ENCODE measurements at regions not wholly inside any gene's neighbourhood (a gene's known extent, or its start where the extent isn't known, plus 50 kb on each side); places are given as distances from the start of the nearest gene placed in this dataset.

- no peak for TF ChIP-seq EZH2phosphoT487 (conservative IDR thresholded peaks at IDR 0.05; ENCODE audit: low read length)
- TF ChIP-seq, protein P1, sequence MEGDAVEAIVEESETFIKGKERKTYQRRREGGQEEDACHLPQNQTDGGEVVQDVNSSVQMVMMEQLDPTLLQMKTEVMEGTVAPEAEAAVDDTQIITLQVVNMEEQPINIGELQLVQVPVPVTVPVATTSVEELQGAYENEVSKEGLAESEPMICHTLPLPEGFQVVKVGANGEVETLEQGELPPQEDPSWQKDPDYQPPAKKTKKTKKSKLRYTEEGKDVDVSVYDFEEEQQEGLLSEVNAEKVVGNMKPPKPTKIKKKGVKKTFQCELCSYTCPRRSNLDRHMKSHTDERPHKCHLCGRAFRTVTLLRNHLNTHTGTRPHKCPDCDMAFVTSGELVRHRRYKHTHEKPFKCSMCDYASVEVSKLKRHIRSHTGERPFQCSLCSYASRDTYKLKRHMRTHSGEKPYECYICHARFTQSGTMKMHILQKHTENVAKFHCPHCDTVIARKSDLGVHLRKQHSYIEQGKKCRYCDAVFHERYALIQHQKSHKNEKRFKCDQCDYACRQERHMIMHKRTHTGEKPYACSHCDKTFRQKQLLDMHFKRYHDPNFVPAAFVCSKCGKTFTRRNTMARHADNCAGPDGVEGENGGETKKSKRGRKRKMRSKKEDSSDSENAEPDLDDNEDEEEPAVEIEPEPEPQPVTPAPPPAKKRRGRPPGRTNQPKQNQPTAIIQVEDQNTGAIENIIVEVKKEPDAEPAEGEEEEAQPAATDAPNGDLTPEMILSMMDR (IDR thresholded peaks at IDR 0.05; ENCODE audit: insufficient read depth, low read length, poor library complexity, severe bottlenecking): no peak
- no peak overlapping the region for H2AFZ ChIP-seq (ENCODE audit: low read depth, low read length, severe bottlenecking)
- H3K9me3 ChIP-seq (ENCODE audit: insufficient read depth, low read length): no peaks in the 10 kb centered on the region
- H3K9ac ChIP-seq (ENCODE audit: low read length): no peak overlapping the region
- no peaks in the 10 kb centered on the region for H3F3A ChIP-seq (ENCODE audit: insufficient read depth)
- no peak overlapping the region for H3K4me2 ChIP-seq (ENCODE audit: low read depth, low read length, poor library complexity, severe bottlenecking)
- H3K4me3 ChIP-seq (ENCODE audit: insufficient read depth, low read length, poor library complexity, severe bottlenecking): no peak overlapping the region
- no peaks in the 10 kb centered on the region for H3K36me3 ChIP-seq (ENCODE audit: low read length)
- no peak overlapping the region for H3K27ac ChIP-seq (ENCODE audit: low read depth, low read length)
- no peaks in the 10 kb centered on the region for H3K9me2 ChIP-seq (replicated peaks; ENCODE audit: insufficient read depth, low read length)
- H3K27me3 ChIP-seq (ENCODE audit: low read length): no peaks in the 10 kb centered on the region
- no peaks in the 10 kb centered on the region for H3K79me2 ChIP-seq (ENCODE audit: insufficient read depth, low read length)
- H4K20me1 ChIP-seq (ENCODE audit: low read depth, low read length): no peaks in the 10 kb centered on the region
Observed at GRCh38 chr4:108567831-108568230, 52.5 kb upstream of the RPL34 start.

GRCh38 chr4:108561116-108561515 lies 59.3 kb upstream of the RPL34 start:
- Histone ChIP-seq H3K27ac (ENCODE audit: low read depth, low read length) (no peak overlapping the region), H3K27me3 (ENCODE audit: low read length) (no peaks in the 10 kb centered on the region), H3K4me2 (ENCODE audit: low read depth, low read length, poor library complexity, severe bottlenecking) (no peak overlapping the region), H3K9me3 (ENCODE audit: insufficient read depth, low read length) (no peaks in the 10 kb centered on the region), H3F3A (ENCODE audit: insufficient read depth) (no peaks in the 10 kb centered on the region), H3K4me3 (ENCODE audit: insufficient read depth, low read length, poor library complexity, severe bottlenecking) (no peak overlapping the region), H3K9me2 (replicated peaks; ENCODE audit: insufficient read depth, low read length) (no peaks in the 10 kb centered on the region), H3K79me2 (ENCODE audit: insufficient read depth, low read length) (no peaks in the 10 kb centered on the region), H4K20me1 (ENCODE audit: low read depth, low read length) (no peaks in the 10 kb centered on the region), H2AFZ (ENCODE audit: low read depth, low read length, severe bottlenecking) (no peak overlapping the region), H3K36me3 (ENCODE audit: low read length) (no peaks in the 10 kb centered on the region), H3K9ac (ENCODE audit: low read length) (no peak overlapping the region)
- TF ChIP-seq, protein P1 (IDR thresholded peaks at IDR 0.05; ENCODE audit: insufficient read depth, low read length, poor library complexity, severe bottlenecking): no peak
- TF ChIP-seq EZH2phosphoT487 (conservative IDR thresholded peaks at IDR 0.05; ENCODE audit: low read length): no peak

DNA sequence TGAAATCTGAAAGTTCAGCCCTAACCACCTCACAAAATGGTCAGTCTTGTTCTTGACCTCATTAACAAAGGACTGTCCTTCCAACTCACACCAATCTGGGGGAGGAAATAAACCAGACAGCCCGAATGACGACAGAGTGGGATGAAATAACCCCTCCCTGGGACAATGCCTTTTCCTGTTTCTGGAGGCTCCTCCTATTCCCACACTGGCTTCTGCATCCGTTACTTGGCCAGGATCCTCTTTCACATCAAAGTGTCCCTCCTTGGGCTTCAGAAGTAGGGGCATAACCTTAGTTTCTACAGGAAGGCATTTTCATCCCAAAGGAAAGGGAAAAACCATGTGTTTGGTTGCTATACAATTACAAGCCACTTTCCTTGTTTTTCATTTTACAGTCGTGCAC lies 59.8 kb upstream of the RPL34 start:
- no peaks in the 10 kb centered on the region for H4K20me1 ChIP-seq (ENCODE audit: low read depth, low read length)

More for the DNA sequence above, 59.8 kb upstream of the RPL34 start:
- no peaks in the 10 kb centered on the region for H3K27me3 ChIP-seq (ENCODE audit: low read length)
- TF ChIP-seq, protein P1 (IDR thresholded peaks at IDR 0.05; ENCODE audit: insufficient read depth, low read length, poor library complexity, severe bottlenecking): no peak
- TF ChIP-seq EZH2phosphoT487 (conservative IDR thresholded peaks at IDR 0.05; ENCODE audit: low read length): no peak
- H3K4me3 ChIP-seq (ENCODE audit: insufficient read depth, low read length, poor library complexity, severe bottlenecking): no peak overlapping the region
- H3K4me2 ChIP-seq (ENCODE audit: low read depth, low read length, poor library complexity, severe bottlenecking): no peak overlapping the region
- H3K9me2 ChIP-seq (replicated peaks; ENCODE audit: insufficient read depth, low read length): no peaks in the 10 kb centered on the region
- H2AFZ ChIP-seq (ENCODE audit: low read depth, low read length, severe bottlenecking): no peak overlapping the region
- H3K27ac ChIP-seq (ENCODE audit: low read depth, low read length): no peak overlapping the region
- no peaks in the 10 kb centered on the region for H3K36me3 ChIP-seq (ENCODE audit: low read length)
- H3F3A ChIP-seq (ENCODE audit: insufficient read depth): no peaks in the 10 kb centered on the region
- H3K79me2 ChIP-seq (ENCODE audit: insufficient read depth, low read length): no peaks in the 10 kb centered on the region
- H3K9ac ChIP-seq (ENCODE audit: low read length): no peak overlapping the region
- H3K9me3 ChIP-seq (ENCODE audit: insufficient read depth, low read length): no peaks in the 10 kb centered on the region

Measured in SU-DHL-6 (cell line).